ENCODE measurements at regions not wholly inside any gene's neighbourhood (a gene's known extent, or its start where the extent isn't known, plus 50 kb on each side); places are given as distances from the start of the nearest gene placed in this dataset.

- TF ChIP-seq EZH2phosphoT487 (IDR thresholded peaks at IDR 0.05; ENCODE audit: borderline replicate concordance, low read length): no peak
- no peak for TF ChIP-seq EZH2 (IDR thresholded peaks at IDR 0.05; ENCODE audit: low read length, unreplicated experiment)
- no peak for TF ChIP-seq CTCF (conservative IDR thresholded peaks at IDR 0.05; ENCODE audit: low read depth, low read length)
- H3K4me2 ChIP-seq (ENCODE audit: low read length): no peak overlapping the region
- ATAC-seq (no peak), DNase-seq (no peak)
- H4K20me1 ChIP-seq (ENCODE audit: low read length): no peaks in the 10 kb centered on the region
- POLR2A ChIA-PET (ENCODE audit: unreplicated experiment): no interaction called here
- H3K4me1 ChIP-seq (ENCODE audit: insufficient read depth, low read length): no peaks in the 10 kb centered on the region
- CTCF ChIA-PET: no interaction called here
- H3K9ac ChIP-seq (ENCODE audit: low read length): no peak overlapping the region
- H3K9me2 ChIP-seq (replicated peaks; ENCODE audit: low read length): no peaks in the 10 kb centered on the region
- peaks cover 49% of the 10 kb centered on the region for H3K27me3 ChIP-seq (ENCODE audit: low read length)
- H3K9me3 ChIP-seq (ENCODE audit: low read length): no peaks in the 10 kb centered on the region
- H3F3A ChIP-seq (ENCODE audit: low read length, unreplicated experiment): no peaks in the 10 kb centered on the region
- H3K4me3 ChIP-seq (ENCODE audit: low read length): no peak overlapping the region
- H3K36me3 ChIP-seq (ENCODE audit: low read depth, low read length): no peaks in the 10 kb centered on the region
- H2AFZ ChIP-seq (ENCODE audit: low read length): no peak overlapping the region
- intact Hi-C loops (cut with micrococcal nuclease): no loop called here
- H3K27ac ChIP-seq (ENCODE audit: low read length): no peak overlapping the region
- no peaks in the 10 kb centered on the region for H3K79me2 ChIP-seq (ENCODE audit: low read length)
- BruUV-seq (replicated peaks): no TSS peak
Measured at GRCh38 chr15:31160740-31161495, 59.4 kb upstream of the TRPM1 start.

GRCh38 chr15:31161951-31162350 is 60.4 kb upstream of the TRPM1 start:
- H3K9me2 ChIP-seq (replicated peaks; ENCODE audit: low read length): no peaks in the 10 kb centered on the region
- H3K27ac ChIP-seq (ENCODE audit: low read length): no peak overlapping the region
- no peaks in the 10 kb centered on the region for H3K79me2 ChIP-seq (ENCODE audit: low read length)
- POLR2A ChIA-PET (ENCODE audit: unreplicated experiment): no interaction called here
- ATAC-seq: no peak
- no peaks in the 10 kb centered on the region for H3F3A ChIP-seq (ENCODE audit: low read length, unreplicated experiment)
- DNase-seq: no peak
- peaks cover 40% of the 10 kb centered on the region for H3K27me3 ChIP-seq (ENCODE audit: low read length)
- H2AFZ ChIP-seq (ENCODE audit: low read length): no peak overlapping the region
- CTCF ChIA-PET: no interaction called here
- intact Hi-C loops (cut with micrococcal nuclease): no loop called here
- no peak overlapping the region for H3K9ac ChIP-seq (ENCODE audit: low read length)
- no TSS peak for BruUV-seq (replicated peaks)
- no peak overlapping the region for H3K4me2 ChIP-seq (ENCODE audit: low read length)
- no peaks in the 10 kb centered on the region for H3K4me1 ChIP-seq (ENCODE audit: insufficient read depth, low read length)
- H4K20me1 ChIP-seq (ENCODE audit: low read length): no peaks in the 10 kb centered on the region
- no peaks in the 10 kb centered on the region for H3K9me3 ChIP-seq (ENCODE audit: low read length)
- no peaks in the 10 kb centered on the region for H3K36me3 ChIP-seq (ENCODE audit: low read depth, low read length)
- no peak overlapping the region for H3K4me3 ChIP-seq (ENCODE audit: low read length)
- TF ChIP-seq EZH2phosphoT487 (IDR thresholded peaks at IDR 0.05; ENCODE audit: borderline replicate concordance, low read length) (no peak), CTCF (conservative IDR thresholded peaks at IDR 0.05; ENCODE audit: low read depth, low read length) (no peak), EZH2 (IDR thresholded peaks at IDR 0.05; ENCODE audit: low read length, unreplicated experiment) (no peak)

GRCh38 chr15:31162721-31163510 is 61.4 kb upstream of the TRPM1 start:
- Histone ChIP-seq H4K20me1 (ENCODE audit: low read length) (no peaks in the 10 kb centered on the region), H3K4me2 (ENCODE audit: low read length) (no peak overlapping the region), H3K9me2 (replicated peaks; ENCODE audit: low read length) (no peaks in the 10 kb centered on the region), H3K27me3 (ENCODE audit: low read length) (peaks cover 45% of the 10 kb centered on the region), H3K4me1 (ENCODE audit: insufficient read depth, low read length) (no peaks in the 10 kb centered on the region), H2AFZ (ENCODE audit: low read length) (no peak overlapping the region), H3K9ac (ENCODE audit: low read length) (no peak overlapping the region), H3K27ac (ENCODE audit: low read length) (no peak overlapping the region), H3K4me3 (ENCODE audit: low read length) (no peak overlapping the region), H3K9me3 (ENCODE audit: low read length) (no peaks in the 10 kb centered on the region), H3K79me2 (ENCODE audit: low read length) (no peaks in the 10 kb centered on the region), H3K36me3 (ENCODE audit: low read depth, low read length) (no peaks in the 10 kb centered on the region), H3F3A (ENCODE audit: low read length, unreplicated experiment) (no peaks in the 10 kb centered on the region)
- no TSS peak for BruUV-seq (replicated peaks)
- intact Hi-C loops (cut with micrococcal nuclease): no loop called here
- ChIA-PET POLR2A (ENCODE audit: unreplicated experiment) (no interaction called here), CTCF (no interaction called here)
- no peak for DNase-seq
- ATAC-seq: no peak
- TF ChIP-seq CTCF (conservative IDR thresholded peaks at IDR 0.05; ENCODE audit: low read depth, low read length) (no peak), EZH2 (IDR thresholded peaks at IDR 0.05; ENCODE audit: low read length, unreplicated experiment) (no peak), EZH2phosphoT487 (IDR thresholded peaks at IDR 0.05; ENCODE audit: borderline replicate concordance, low read length) (no peak)
